ENCODE measurements at regions not wholly inside any gene's neighbourhood (a gene's known extent, or its start where the extent isn't known, plus 50 kb on each side); places are given as distances from the start of the nearest gene placed in this dataset.

DNA sequence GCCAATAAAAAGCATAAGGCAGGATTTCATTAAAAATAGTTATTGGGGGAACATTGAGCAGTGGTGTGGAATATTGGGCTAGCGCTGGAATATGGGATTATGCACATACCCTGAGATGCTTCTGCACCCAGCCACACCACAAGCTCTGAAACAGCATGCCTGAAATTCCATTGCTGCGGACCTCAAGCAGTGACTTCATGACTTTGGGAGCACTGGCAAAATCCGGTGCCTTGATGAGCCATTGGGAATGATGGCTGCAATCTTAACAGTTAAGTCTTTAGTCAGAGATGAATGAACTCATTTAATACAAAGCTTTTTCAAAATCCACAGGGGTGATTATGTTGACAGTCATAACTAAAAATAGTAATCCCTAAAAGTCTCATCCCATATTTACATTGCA is 274.7 kb upstream of the MTPN start:
- WGBS (ENCODE audit: extremely low coverage, insufficient read length, low lambda C conversion rate), result no CpG with 5 or more reads among the region's 3 CpGs
- Histone ChIP-seq H4K5ac (ENCODE audit: insufficient read length, low read depth, low read length) (no peak overlapping the region), H2BK5ac (ENCODE audit: insufficient read length, low read length) (no peak overlapping the region), H3K4ac (ENCODE audit: low read depth, low read length) (no peak overlapping the region), H3K27me3 (ENCODE audit: insufficient read depth, low read length) (no peaks in the 10 kb centered on the region), H3K27ac (ENCODE audit: insufficient read length, low read depth, low read length) (no peak overlapping the region), H3K18ac (ENCODE audit: insufficient read length, low read depth, low read length) (no peak overlapping the region), H4K8ac (replicated peaks; ENCODE audit: insufficient read length, low read depth, low read length) (no peak overlapping the region), H3K4me2 (ENCODE audit: insufficient read depth, insufficient read length, low read length) (no peak overlapping the region), H3K79me1 (ENCODE audit: insufficient read depth, low read depth, low read length, poor library complexity, severe bottlenecking) (no peaks in the 10 kb centered on the region), H3K4me1 (ENCODE audit: insufficient read depth, low read length) (no peaks in the 10 kb centered on the region), H2BK12ac (ENCODE audit: insufficient read length, low read depth, low read length) (no peak overlapping the region), H2AFZ (ENCODE audit: low read length) (no peak overlapping the region), H4K20me1 (ENCODE audit: control insufficient read depth, insufficient read depth, insufficient read length) (no peaks in the 10 kb centered on the region), H3K9me3 (ENCODE audit: control insufficient read depth, low read depth, low read length) (no peaks in the 10 kb centered on the region), H2AK5ac (ENCODE audit: insufficient read length, low read length) (no peak overlapping the region), H2BK20ac (ENCODE audit: low read depth, low read length, poor library complexity, severe bottlenecking) (no peak overlapping the region), H3K23me2 (ENCODE audit: insufficient read length, low read depth, low read length, poor library complexity, severe bottlenecking) (no peaks in the 10 kb centered on the region), H3K79me2 (ENCODE audit: insufficient read depth, low read length) (no peaks in the 10 kb centered on the region), H2BK15ac (ENCODE audit: low read depth, low read length) (no peak overlapping the region), H3T11ph (ENCODE audit: low read length) (no peak overlapping the region), H3K56ac (ENCODE audit: insufficient read length, low read depth, low read length) (no peak overlapping the region), H3K23ac (ENCODE audit: insufficient read length, low read depth, low read length) (no peak overlapping the region), H4K91ac (ENCODE audit: insufficient read length, low read depth, low read length) (no peak overlapping the region), H3K9ac (ENCODE audit: extremely low read depth, insufficient read length, low read length) (no peak overlapping the region), H2BK120ac (ENCODE audit: low read depth, low read length, poor library complexity, severe bottlenecking) (no peak overlapping the region), H3K14ac (ENCODE audit: insufficient read depth, low read length) (no peak overlapping the region)
- no peak overlapping the region for H3K27ac Mint-ChIP-seq
- H3K36me3 Mint-ChIP-seq (ENCODE audit: insufficient read depth in 1 of 3, low read depth in 3 of 3), result no peaks in the 10 kb centered on the region
- H3K4me1 Mint-ChIP-seq, result no peaks in the 10 kb centered on the region
- no peaks in the 10 kb centered on the region; the same call in 1 of the 2 replicates for H3K27me3 Mint-ChIP-seq (ENCODE audit: low read depth)
- TF ChIP-seq CTCF (conservative IDR thresholded peaks at IDR 0.05), result no peak
- no peak overlapping the region for H3K4me3 Mint-ChIP-seq
- DNase-seq, result no peak
- no peaks in the 10 kb centered on the region; a peak in 2 of 5 replicates for H3K9me3 Mint-ChIP-seq
